HG03378 (cell line): ENCODE measurements at regions not wholly inside any gene's neighbourhood (a gene's known extent, or its start where the extent isn't known, plus 50 kb on each side); places are given as distances from the start of the nearest gene placed in this dataset.

Experiments
- ATAC-seq: cut with Tn5 transposase; IDR thresholded peaks from one replicate; pipeline ENCODE4 v1.9.1; 2021; ENCODE audit warnings: mild to moderate bottlenecking, moderate library complexity; ENCODE audit not compliant: unreplicated experiment

- ATAC-seq, result no peak
Measured at GRCh38 chr14:84584511-84584910, 945.4 kb upstream of the FLRT2 start.

- ATAC-seq, result no peak
Measured at GRCh38 chr14:84591827-84592445, 938.0 kb upstream of the FLRT2 start.

- no peak for ATAC-seq
Measured at GRCh38 chr14:84592770-84593169, 937.2 kb upstream of the FLRT2 start.

- ATAC-seq, result no peak
Measured at GRCh38 chr14:84610086-84610485, 919.9 kb upstream of the FLRT2 start.

GRCh38 chr14:84622357-84622756, 907.6 kb upstream of the FLRT2 start:
- no peak for ATAC-seq

GRCh38 chr14:84643446-84643845, 886.5 kb upstream of the FLRT2 start:
- ATAC-seq, result no peak

GRCh38 chr14:84646786-84647500, 883.0 kb upstream of the FLRT2 start:
- ATAC-seq, result no peak

- no peak for ATAC-seq
Measured at GRCh38 chr14:84655014-84655413, 874.9 kb upstream of the FLRT2 start.

GRCh38 chr14:84657911-84658310, 872.0 kb upstream of the FLRT2 start:
- no peak for ATAC-seq

- no peak for ATAC-seq
Measured at GRCh38 chr14:84670796-84671195, 859.1 kb upstream of the FLRT2 start.

- ATAC-seq, result no peak
Measured at GRCh38 chr14:84671776-84672175, 858.2 kb upstream of the FLRT2 start.

GRCh38 chr14:84674636-84675035, 855.3 kb upstream of the FLRT2 start:
- ATAC-seq, result no peak

- ATAC-seq, result no peak
Measured at GRCh38 chr14:84686550-84686949, 843.4 kb upstream of the FLRT2 start.

GRCh38 chr14:84688297-84689025, 841.5 kb upstream of the FLRT2 start:
- ATAC-seq, result no peak

GRCh38 chr14:84694161-84694560, 835.8 kb upstream of the FLRT2 start:
- ATAC-seq, result no peak

- ATAC-seq, result no peak
Measured at GRCh38 chr14:84704601-84705000, 825.3 kb upstream of the FLRT2 start.

GRCh38 chr14:84707830-84708229, 822.1 kb upstream of the FLRT2 start:
- no peak for ATAC-seq

- no peak for ATAC-seq
Measured at GRCh38 chr14:84708865-84709264, 821.1 kb upstream of the FLRT2 start.

- ATAC-seq, result no peak
Measured at GRCh38 chr14:84726471-84726870, 803.5 kb upstream of the FLRT2 start.

- no peak for ATAC-seq
Measured at GRCh38 chr14:84749191-84749955, 780.6 kb upstream of the FLRT2 start.

GRCh38 chr14:84750284-84750683, 779.7 kb upstream of the FLRT2 start:
- no peak for ATAC-seq
